Loucy (cell line): ENCODE measurements at regions not wholly inside any gene's neighbourhood (a gene's known extent, or its start where the extent isn't known, plus 50 kb on each side); places are given as distances from the start of the nearest gene placed in this dataset.

Source experiments
- CTCF ChIP-seq: fragments of 200-600 bp; sonication (generic); conservative IDR thresholded peaks from 2 replicates; pipeline ENCODE4 v1.5.1; 2014; ENCODE audit warnings: mild to moderate bottlenecking, antibody characterized with exemption, low read length
- EZH2phosphoT487 ChIP-seq: fragments of 200-600 bp; IDR thresholded peaks from 2 replicates; pipeline ENCODE4 v1.6.1; 2018; ENCODE audit warnings: antibody characterized with exemption, mild to moderate bottlenecking, moderate library complexity, borderline replicate concordance

- TF ChIP-seq CTCF: no peak
- TF ChIP-seq EZH2phosphoT487: no peak
These were observed 345.7 kb upstream of the FAT1 start for GRCh38 chr4:187069398-187069797.
